ENCODE measurements at regions not wholly inside any gene's neighbourhood (a gene's known extent, or its start where the extent isn't known, plus 50 kb on each side); places are given as distances from the start of the nearest gene placed in this dataset.
A peak's percentile ranks its signal among the peaks of the same experiment; 100 is the strongest.

DNA sequence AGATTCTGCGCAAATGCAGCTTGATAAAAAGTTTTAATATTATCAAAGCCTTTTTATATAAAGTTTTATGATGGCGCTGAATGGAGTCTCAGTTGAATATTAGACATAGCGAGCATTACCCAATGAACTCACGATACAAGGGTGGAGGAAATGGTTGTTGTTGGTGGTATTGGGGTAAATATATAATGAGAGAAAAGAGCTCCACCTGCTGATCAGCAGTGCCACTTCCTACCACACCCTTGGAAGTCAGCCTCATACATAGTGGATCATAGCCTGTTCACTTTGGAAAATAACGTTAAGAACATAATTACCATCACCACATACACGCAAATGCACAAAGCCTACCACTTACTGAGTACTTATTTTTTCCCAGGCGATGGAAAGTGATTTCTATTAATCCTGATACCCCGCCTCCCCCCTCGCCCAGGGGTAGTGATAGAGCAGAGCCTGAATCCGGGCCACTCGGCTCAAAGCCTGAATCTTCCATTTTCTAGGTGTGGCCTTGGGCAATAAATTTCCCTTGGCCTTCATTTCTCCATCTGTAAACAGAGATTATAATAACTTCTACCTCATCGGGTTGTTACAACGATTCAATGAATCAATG, 358.3 kb downstream of the KLF5 start:
- no peak for DNase-seq

DNA sequence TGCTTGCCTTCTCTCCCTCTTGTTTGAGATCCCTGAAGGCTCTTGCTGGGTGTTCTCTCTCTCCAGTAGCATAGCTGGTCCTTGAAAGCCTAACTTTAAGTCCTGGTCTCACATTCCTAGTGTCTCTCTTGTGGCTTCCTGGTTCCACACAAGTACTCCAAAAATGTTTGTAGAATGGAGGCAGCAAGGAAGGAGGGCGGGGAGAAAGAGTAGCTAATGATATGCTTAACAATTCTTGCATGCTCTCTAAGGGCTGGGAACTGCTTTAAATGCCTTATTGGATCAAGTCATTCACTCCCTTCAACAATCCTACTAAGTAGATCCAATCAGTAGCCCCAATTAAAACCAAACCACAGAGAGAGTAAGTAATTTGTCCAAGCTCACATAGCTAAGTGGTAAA, 357.3 kb downstream of the KLF5 start:
- DNase-seq = no peak

GRCh38 chr13:73413656-73414055, 354.9 kb downstream of the KLF5 start:
- no peak for DNase-seq

DNA sequence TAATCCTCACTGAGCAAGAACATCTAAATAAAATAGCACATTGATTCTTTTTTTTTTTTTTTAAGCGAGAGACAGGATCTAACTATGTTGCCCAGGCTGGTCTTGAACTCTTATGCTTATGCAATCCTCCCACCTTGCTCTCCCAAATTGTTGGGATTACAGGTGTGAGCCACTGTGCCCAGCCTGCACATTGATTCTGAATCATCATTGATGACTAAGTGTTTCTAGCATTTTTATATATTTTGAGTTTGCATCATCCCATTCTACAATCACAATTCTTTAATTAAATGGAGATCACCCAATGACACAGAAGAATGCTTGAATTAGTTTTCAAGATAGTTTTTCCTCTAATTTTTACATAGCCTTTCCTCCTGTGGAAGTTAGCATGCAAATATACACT, 354.1 kb downstream of the KLF5 start:
- DNase-seq = no peak

GRCh38 chr13:73411067-73411809, 352.4 kb downstream of the KLF5 start:
- no peak for DNase-seq

- no peak for DNase-seq
Observed at GRCh38 chr13:73406454-73406853, 347.6 kb downstream of the KLF5 start.

- DNase-seq = no peak
Observed at GRCh38 chr13:73404581-73404980, 345.8 kb downstream of the KLF5 start.

DNA sequence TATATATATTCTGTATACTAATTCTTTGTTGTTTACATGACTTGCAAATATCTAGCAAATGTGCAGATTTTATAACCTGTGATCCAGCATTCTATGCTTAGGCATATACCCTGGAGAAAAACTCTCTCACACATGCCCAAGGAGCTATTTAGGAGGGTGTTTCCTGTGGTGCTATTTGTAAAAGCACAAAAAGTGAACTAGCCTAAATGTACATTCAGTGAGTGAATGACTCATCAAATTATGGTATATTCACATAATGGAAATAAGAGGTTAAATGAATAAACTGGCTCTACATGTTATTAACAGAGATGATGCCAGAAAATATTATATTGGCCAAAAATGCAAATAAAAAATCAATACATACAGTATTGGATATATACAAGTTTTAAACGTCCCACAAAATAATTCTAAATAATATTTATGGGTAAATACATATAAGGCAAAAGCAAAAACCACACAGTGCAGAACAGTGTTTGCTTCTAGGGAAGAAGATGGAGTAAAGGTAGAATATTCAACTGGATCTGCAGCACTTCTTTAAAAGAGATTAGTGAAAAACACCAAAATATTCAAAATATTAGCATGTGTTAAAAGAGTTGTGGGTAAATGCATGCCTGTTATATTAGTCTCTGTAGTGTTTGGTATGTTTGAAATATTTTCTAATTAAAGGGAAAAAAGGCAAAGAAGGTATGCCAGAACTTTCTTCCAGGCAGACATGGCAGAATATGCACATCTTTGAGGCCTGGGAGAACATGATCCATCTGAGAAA, 344.7 kb downstream of the KLF5 start:
- no peak for DNase-seq

DNA sequence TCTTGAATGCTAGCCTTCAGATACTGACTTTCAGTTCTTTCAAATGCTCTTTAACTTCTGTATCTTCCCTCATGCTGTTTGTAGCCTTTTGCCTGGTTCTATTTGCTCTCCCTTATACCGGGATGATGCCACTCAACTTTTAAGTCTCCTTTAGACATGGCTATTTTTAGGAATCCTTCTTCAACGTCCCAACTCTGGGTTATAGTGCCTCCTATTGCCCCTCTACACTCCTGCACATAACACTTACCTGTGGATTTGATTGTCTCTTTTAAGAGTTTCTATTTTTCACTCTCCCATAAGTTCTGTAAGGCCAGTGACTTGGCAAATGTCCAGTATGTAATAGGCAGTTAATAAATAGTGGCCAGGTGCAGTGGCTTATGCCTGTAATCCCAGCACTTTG, 343.0 kb downstream of the KLF5 start:
- no peak for DNase-seq

DNA sequence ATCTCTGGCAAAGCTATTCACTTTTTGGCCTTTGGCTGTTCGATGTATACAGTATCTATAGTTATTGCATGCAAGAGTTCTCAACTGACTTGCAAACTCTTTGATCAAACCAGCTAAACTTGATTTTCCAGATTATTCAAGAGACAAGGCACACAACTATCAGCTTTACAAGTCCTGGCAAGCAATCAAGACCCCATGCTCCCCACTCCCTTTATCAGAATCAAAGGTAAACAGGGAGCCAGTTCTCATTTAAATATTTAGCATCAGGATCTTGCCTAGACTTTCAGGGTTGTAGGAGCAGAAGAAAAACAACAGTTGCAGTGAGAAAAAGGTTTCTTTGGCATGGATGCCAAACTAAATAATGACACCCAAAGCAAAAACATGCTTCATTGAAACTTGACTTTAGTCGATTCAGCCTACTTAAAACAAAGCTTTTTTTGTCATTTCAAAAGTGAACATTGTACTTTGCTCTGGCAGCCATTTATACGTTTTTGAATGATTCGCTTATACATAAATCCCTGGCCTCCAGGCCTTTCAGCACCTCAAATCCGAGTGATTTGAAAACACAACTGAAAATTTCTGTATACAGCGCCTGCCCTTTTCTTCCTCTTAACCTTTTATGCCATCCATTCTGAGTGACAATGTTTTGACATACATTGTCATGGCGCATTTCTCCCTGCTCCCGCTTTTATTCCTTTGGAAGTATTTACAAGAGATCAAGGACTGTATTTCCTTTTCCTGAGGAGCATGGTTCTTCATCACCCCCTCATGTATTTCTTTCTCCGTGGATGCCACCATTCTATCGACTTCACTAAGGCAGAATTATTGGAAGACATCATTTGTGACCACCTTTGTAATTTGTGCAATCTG, 340.8 kb downstream of the KLF5 start:
- DNase-seq = peak; percentile 24

DNA sequence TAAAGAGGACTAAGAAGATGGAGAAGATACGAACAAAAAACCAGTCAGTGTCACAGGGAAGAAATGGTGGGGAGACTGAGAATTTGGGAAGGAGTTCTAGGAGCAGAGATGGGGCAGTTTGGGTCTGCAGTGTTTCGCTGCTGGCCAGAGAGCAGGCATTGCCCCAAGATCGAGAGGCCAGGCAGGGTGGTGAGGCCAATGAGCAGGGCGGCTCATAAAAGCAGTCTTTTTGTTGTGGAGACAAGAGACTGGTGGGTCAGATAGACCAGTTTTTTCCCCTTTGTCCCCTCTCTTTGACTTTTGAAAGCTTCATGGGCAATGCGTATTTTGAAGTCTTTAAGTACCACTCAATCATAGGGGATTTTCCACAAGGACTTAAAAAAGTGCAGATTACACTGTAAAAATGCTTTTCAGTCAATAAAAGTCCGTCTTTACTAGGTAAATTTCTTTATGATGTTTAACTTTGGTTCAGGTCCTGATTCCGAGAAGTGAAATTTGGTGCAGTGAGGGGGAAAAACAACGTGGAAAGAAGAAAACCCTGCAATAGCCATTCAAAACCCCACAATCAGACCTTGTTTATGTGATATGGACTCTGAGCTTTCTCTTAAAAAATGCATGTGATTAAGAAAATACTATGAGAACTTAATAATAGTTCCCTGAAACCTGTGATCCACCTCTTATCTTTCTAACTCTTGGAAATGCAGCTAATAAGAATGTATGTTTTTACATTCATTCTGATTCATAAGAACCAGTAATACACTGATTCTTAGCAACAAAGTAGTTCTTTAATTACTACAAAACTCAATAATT, 338.9 kb downstream of the KLF5 start:
- DNase-seq = no peak

DNA sequence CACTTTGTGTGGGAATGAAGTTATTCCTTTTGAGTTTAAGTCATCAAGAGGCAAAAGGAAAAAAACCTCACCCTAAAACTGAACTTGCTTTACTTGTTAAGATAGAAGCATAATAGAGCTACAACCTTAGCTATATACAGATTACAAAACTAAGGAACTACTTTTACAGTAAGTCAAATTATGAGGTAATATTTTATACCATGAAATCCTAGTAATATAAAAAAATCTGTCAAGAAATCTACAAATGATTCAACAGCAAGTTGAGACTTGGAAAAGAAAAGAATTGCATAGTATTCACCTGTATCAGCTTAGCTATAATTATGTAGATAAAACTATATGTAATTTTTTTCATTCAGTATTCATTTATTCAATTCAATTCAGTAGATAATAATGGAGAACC, 335.3 kb downstream of the KLF5 start:
- DNase-seq = no peak

DNA sequence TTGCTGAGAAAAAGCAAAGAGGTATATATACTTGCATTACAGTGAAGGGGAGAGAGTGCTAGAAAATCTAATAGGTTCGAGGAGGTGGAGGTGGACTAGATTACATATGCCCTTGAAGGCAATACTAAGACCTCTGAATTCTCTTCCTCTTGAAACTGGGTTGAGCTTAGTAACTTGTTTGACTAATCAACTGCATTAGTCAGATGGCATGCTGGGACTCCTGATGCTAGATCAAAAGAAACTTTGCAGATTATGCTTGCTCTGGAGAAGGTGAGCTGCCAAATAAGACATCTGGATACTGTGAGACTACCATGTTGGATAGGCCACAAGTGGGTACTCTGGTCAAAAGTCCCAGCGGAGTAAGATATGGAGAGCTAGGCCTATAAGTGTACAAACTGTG, 331.3 kb downstream of the KLF5 start:
- no peak for DNase-seq

DNA sequence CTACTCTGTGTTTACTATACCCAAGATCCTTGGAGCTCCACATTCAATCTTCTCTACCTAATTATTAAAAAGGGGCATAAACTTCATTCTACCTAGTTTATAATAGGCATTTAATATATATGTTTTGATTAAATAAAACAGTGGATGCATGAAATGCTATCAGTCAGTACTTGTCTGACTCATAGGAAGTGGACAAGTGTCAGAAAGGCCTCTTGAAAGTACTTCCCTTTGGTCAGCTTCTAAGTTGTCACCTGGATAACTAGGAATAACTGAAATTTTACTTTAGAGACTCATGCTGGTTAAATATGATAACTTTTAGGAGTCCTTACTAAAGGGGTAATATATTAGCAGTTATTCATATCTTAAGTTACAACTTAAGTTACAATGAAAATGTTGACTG, 329.8 kb downstream of the KLF5 start:
- no peak for DNase-seq

GRCh38 chr13:73387318-73387717, 328.5 kb downstream of the KLF5 start:
- DNase-seq = no peak

DNA sequence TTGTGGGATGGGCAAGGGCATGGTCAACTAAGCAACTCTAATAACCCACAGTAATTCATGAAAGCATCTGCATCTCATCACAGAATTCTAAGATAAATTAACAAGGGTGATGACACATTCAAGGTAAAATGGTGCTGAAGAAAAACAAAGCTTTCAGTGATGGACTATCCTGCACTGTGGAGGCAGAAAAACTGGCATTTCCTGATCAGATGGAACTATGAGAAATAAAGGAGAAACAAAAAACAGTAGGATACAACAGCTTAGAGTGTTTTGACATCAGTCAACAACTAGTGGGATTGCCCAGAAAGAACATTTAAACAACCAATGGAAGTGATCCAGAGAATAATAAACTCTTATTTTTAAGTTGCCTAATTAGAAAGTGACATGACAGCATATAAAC, 327.0 kb downstream of the KLF5 start:
- DNase-seq = no peak

DNA sequence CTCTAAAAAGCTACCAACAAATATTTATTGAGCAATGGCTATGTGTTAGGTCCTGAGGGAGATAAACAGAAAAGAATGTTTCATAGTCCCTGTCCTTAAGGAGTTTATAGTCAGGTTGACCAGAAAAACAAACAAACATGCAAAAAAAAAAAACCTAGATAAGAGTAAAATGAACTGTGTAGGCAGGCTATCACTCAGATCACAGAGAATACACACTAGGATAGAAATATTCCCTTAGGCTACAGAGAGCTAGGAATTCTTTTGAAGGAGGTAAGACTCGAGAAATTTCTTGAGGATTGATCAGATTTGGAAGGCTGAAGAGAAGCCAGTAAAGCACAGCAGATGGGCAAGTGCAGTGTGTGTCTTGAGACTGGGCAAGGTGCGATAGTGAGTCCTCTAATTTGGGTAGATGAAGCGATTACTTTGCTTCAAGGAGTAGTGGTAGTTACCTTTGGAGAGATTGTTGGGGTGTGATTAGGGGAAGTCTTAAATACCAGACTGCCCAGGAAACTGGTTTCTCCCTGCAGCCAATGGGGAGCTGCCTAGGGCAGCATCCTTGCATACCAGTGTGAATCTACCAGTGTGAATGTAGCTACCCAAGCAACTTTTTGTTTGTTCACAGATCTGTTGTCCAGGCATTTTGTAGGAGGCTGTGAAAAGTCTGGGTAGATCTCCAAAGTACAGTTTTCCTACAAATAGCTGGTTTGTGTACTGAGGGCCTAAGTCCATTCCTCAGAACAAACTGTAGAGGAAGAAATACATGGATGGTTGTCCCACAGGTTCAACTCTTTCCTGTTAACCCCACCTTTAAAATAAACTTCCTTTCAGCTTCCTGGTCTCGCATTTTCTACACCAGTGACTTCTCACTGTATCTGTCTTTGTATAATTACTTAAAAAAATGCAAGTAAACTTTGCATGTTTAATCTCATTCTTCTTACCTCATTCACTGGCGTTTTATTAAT, 314.1 kb downstream of the KLF5 start:
- DNase-seq = no peak

GRCh38 chr13:73370066-73370465, 311.3 kb downstream of the KLF5 start:
- no peak for DNase-seq

GRCh38 chr13:73369095-73369494, 310.3 kb downstream of the KLF5 start:
- DNase-seq = no peak

DNA sequence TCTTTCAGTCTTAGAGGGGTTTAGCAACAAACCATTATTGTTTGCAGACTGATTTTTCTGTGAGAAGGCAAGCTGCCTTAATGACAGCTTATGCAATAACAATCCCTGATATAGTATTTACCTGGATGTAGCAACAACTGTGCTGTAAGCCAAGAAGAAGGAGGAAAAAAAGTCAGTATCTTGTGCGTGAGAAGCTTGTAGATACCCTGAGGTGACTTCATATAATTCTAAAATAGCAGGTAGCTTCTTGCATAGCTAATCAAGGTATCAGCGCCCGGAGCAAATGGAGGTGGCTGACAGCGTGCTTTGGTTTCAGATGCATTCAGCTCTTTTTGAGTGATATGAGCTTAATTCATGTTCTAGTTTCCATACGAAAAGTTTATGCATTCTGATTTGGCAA, 309.8 kb downstream of the KLF5 start:
- DNase-seq = no peak

DNA sequence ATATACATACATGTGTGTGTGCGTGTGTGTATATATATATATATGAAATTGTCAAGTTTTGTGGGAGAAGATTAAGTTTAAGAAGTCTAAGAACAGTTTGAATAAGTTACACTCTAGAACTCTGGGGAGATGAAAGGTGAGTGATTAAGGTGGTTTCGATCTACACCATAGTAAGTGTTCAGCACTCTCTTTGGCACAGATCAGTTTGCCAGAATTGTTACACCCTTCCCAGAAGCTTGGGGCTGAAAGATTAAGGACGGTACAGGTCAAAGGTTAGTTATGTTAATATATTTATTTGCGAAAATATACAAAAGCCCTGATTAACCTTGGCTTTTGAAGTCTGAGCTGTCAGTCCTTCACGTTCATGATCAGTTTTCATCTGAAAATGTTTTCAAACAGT, 309.1 kb downstream of the KLF5 start:
- DNase-seq = no peak
